Activated CD8-positive, alpha-beta memory T cell treated with anti-CD3 and anti-CD28 coated beads, Interleukin-2, amount 50 U/mL, for 4 hours (primary cell): ENCODE measurements at regions not wholly inside any gene's neighbourhood (a gene's known extent, or its start where the extent isn't known, plus 50 kb on each side); places are given as distances from the start of the nearest gene placed in this dataset.

ENCODE experiments used
- DNase-seq: peaks from one replicate; pipeline ENCODE4 v3.0.0-alpha.2; 2020

- no peak for DNase-seq
Observed at GRCh38 chr3:151935446-151935845, 62.0 kb downstream of the SUCNR1 start.

GRCh38 chr3:151940481-151940880 lies 67.0 kb downstream of the SUCNR1 start:
- DNase-seq = no peak

GRCh38 chr3:151943539-151943938 lies 70.1 kb downstream of the SUCNR1 start:
- DNase-seq = no peak

- DNase-seq = no peak
Observed at GRCh38 chr3:151944356-151944755, 70.9 kb downstream of the SUCNR1 start.

GRCh38 chr3:151946606-151947005 lies 73.2 kb downstream of the SUCNR1 start:
- DNase-seq = no peak

- DNase-seq = no peak
Observed at GRCh38 chr3:151949706-151950105, 76.3 kb downstream of the SUCNR1 start.

GRCh38 chr3:151955356-151955755 lies 81.9 kb downstream of the SUCNR1 start:
- DNase-seq = no peak

GRCh38 chr3:151960961-151961580 lies 87.6 kb downstream of the SUCNR1 start:
- no peak for DNase-seq

GRCh38 chr3:151962352-151962751 lies 88.9 kb downstream of the SUCNR1 start:
- no peak for DNase-seq

- no peak for DNase-seq
Observed at GRCh38 chr3:151962912-151963311, 89.5 kb downstream of the SUCNR1 start.

- no peak for DNase-seq
Observed at GRCh38 chr3:151964743-151965142, 91.3 kb downstream of the SUCNR1 start.

- DNase-seq = no peak
Observed at GRCh38 chr3:151969026-151969642, 95.7 kb downstream of the SUCNR1 start.

- no peak for DNase-seq
Observed at GRCh38 chr3:151971814-151972579, 98.6 kb downstream of the SUCNR1 start.

GRCh38 chr3:151974067-151974466 lies 100.6 kb downstream of the SUCNR1 start:
- no peak for DNase-seq

- no peak for DNase-seq
Observed at GRCh38 chr3:151976211-151977050, 103.0 kb downstream of the SUCNR1 start.

GRCh38 chr3:151979906-151980305 lies 106.5 kb downstream of the SUCNR1 start:
- DNase-seq = no peak

- DNase-seq = no peak
Observed at GRCh38 chr3:151983538-151983937, 110.1 kb downstream of the SUCNR1 start.

GRCh38 chr3:151985787-151986430 lies 112.5 kb downstream of the SUCNR1 start:
- no peak for DNase-seq

- no peak for DNase-seq
Observed at GRCh38 chr3:151987893-151988292, 114.5 kb downstream of the SUCNR1 start.

GRCh38 chr3:151989621-151990020 lies 116.2 kb downstream of the SUCNR1 start:
- no peak for DNase-seq

- no peak for DNase-seq
Observed at GRCh38 chr3:151990696-151991376, 117.4 kb downstream of the SUCNR1 start.
